ENCODE measurements at regions not wholly inside any gene's neighbourhood (a gene's known extent, or its start where the extent isn't known, plus 50 kb on each side); places are given as distances from the start of the nearest gene placed in this dataset.
A peak's percentile ranks its signal among the peaks of the same experiment; 100 is the strongest.

DNA sequence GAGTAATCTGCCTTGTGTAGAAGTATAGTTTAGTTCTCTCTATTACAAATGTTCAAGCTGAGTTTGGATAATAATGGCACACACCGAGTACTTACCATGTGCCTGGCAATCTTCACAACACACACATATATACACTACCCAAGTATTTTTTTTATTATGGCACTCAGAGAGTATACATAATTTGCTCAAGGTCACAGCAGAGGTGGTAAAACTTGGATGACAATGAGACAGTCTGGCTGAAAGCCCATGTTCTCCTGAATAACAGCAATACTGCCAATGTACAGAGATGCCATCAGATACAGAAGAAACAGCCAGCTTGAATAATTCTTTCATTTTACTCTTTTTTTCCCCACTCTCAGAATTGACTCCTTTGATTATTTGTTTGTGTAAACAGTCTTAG is 460.0 kb downstream of the CNTN6 start:
- no peak for FAIRE-seq

DNA sequence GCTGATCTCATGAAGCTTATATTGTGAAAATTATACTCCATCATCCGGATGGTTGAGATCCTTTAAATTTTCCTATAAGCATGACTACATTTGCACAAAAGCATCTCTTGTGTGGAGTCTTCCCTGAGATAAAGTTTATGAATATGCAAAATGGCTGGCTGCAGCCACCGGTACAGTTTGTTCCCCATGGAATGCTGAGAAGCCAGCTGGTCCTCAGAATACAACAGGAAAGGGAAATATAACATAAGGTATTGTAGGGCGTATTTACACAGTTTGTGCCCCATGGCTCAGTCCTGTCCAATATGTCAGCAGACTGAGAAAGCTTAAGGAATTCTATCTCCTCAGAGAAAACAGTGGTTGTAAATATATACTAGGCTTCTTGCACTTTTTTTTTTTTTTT is 468.6 kb downstream of the CNTN6 start:
- no peak for FAIRE-seq

DNA sequence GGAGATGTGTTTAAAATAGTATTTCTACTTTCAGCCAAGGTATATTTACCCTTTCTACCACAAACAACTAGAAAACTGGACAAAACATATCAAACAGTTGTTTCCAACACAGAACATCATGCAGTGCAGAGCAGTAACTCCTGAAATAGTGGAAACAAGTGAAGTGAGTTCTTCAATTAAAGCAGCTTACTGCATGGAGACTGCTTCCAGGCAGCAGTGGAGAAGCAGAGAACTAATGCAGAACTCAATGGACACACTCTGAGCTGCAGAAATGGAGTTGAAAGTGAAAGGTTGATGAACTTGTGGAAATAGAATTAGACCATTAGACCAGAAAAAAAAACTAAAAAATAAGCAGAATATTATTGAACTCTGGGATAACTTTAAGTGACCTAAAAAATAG is 478.9 kb downstream of the CNTN6 start:
- no peak for FAIRE-seq

DNA sequence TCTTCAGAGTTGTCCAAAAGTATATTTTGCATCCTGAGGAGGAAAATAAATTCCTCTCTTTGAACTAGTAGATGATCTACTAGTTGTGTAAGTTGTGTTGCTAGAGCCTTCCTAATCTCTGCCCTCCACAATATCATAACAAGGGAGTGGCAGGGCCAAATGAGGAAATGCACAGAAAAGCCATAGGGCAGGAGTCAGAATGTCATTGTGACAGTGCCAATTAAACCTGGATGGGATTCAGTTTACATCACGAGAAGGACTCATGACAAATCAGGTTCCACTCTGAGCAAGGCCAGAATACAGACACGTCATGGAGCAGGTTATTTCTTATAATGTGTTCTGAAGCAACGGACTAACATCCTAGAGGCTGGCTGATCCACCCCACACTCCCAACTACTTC is 483.2 kb downstream of the CNTN6 start:
- FAIRE-seq = no peak

GRCh38 chr3:1578124-1578806 is 485.4 kb downstream of the CNTN6 start:
- FAIRE-seq = no peak

DNA sequence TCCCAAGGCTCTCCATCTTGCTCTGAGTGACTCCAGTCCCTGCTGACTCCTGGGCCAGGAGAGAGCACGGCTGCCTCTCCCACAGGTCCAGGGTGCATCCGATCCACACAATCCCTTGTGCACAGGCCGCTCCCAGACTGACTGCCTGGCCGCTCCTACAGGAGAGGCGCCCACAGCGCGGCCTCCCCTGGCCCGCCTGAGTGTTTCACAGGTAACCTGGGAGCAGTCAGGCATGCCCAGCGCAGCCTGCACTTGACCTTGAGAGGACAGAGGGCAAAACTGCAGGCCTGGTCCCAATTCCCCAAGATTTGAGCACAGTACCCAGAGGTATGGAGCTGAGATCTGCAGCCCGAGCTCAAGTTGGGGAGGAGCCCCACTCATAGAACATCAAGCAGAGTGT is 490.2 kb downstream of the CNTN6 start:
- no peak for FAIRE-seq

DNA sequence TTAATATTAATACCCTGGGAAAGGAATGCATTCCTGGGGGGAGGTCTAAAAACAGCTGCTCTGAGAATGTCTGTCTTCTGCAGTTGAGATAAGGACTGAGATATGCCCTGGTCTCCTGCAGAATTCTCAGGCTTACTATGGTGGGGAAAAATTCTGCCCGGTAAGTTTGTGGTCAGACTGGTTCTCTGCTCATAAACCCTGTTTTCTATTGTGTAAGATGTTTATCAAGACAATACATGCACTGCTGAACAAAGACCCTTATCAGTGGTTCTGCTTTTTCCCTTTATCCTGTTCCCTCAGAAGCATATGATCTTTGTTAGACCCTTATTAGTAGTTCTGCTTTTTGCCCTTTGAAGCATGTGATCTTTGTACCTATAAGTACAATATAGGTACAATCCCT is 494.6 kb downstream of the CNTN6 start:
- FAIRE-seq = no peak

DNA sequence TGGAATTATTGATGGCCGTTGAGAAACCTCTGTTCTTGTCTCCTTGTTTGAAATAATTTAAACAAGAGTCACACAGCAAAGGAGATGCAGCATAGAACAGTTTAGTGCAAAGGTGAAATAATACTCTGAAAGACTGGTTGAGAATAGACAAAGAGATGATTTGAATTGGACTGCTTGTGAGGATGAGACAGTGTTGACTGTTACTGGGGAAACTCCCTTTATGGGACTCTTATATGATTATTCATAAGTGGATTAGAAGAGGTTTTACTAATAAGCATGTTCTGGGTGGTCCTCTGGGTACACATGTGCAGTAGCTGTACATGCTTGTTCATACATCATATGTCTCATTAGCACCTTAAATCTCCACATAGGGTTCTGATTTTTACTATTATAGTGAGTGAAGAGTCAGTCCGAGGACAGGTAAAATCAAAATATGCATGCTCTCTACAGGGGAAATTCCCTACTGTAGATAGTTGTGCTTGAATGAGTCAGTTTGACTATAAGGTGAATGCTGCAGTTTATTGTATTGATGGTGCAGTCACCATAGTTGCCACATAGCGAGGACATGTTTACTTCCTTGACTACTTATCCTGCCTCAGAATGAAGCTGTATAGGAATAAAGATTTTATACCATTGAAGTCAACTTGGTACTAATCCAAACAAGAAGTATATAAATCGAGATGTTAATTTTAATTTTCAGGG is 498.7 kb downstream of the CNTN6 start:
- no peak for FAIRE-seq

DNA sequence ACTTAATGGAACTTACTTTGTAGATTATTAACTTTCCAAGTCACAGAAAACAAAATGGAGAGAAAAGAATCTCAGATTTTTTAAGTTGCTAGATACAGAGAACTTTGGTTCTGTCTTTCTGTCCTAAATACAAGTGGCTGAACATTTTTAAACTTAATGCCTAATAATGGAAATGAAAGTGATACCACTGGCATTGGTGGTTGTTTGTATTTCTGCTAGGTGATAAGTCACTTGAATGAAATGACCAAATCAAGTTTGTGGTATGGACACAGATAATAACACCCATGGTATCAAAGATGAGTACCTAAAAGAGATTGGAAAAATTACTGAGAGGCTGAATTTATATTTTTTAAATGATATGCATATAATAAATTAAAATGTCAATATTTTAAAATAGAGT is 502.1 kb downstream of the CNTN6 start:
- peak; percentile 41 for FAIRE-seq

- FAIRE-seq = no peak
Observed at GRCh38 chr3:1600206-1600605, 498.5 kb upstream of the CNTN4 start.

DNA sequence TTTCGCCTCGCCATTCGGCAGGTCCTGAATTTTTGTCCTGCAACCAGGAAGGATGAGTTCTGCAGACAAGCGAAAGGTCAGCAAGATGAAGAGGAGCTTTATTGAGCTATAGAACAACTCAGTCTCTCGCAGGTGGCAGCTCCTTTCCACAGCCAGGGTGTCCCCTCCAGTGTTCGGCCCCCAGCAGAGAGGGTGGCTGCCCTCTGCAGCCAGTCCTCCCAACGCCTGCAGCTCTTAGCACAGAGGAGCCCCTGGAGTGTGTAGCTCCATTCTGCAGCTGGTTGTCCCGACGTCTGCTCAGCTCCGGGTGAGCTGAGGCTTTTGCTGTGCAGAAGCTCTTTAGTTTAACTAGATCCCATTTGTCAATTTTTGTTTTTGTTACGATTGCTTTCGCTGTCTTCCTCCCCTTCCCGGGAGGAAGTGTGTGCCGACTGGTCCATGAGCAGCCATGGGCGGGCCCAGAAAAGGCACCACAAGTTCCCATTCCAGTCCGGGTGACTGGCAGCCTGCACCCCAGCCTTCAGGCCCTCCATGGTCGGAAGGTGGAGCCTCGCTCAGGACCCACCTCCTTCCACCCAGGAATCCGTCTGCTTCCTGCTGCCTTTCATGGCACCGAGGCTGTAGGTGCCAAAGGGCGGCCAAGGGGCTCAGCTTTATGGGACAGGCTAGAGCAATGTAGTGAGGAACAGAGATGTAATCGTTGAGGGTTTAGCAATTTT is 497.8 kb upstream of the CNTN4 start:
- no peak for FAIRE-seq

DNA sequence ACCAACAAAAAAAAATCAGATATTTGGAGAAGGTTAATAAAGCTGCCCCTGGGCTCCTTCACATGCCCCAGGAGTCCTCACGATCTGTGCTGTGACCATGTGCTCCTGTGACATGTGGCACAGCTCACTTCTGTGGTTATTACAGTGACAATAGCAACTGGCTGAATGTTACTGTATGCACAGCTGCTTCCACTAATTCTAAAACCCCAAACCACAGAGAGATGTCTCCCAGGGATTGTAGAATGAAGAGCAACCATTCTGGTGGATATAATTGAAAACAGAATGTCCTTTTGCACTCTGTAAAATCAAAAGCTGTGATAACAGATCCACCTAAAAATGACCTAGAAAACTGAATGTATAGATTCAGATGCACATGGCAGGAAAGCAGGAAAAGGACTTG is 489.2 kb upstream of the CNTN4 start:
- FAIRE-seq = no peak

GRCh38 chr3:1611824-1612223 is 486.8 kb upstream of the CNTN4 start:
- FAIRE-seq = no peak

GRCh38 chr3:1613962-1614361 is 484.7 kb upstream of the CNTN4 start:
- no peak for FAIRE-seq

- FAIRE-seq = no peak
Observed at GRCh38 chr3:1616744-1617143, 481.9 kb upstream of the CNTN4 start.

DNA sequence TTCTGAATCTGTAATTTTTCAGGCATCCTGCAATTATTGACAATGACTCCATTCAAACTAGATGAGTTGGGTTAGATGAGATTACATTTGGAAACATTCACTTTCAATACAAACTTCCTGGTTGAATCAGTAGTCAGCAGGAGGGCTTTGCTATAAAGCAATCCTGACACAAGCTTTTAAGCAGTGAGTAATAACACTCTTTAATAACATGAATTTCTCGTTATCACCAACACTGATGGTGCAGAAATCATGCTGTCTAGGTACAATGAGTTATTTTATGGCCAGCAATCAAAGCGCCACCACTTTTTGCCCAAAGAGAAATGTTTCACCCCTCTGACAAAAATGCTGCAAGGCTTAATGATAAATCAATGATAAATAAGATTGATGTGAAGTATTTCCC is 474.8 kb upstream of the CNTN4 start:
- FAIRE-seq = no peak

- FAIRE-seq = no peak
Observed at GRCh38 chr3:1632128-1632527, 466.5 kb upstream of the CNTN4 start.

GRCh38 chr3:1661839-1662238 is 436.8 kb upstream of the CNTN4 start:
- FAIRE-seq = no peak

GRCh38 chr3:1664266-1664665 is 434.4 kb upstream of the CNTN4 start:
- no peak for FAIRE-seq

- FAIRE-seq = no peak
Observed at GRCh38 chr3:1666865-1667264, 431.8 kb upstream of the CNTN4 start.

DNA sequence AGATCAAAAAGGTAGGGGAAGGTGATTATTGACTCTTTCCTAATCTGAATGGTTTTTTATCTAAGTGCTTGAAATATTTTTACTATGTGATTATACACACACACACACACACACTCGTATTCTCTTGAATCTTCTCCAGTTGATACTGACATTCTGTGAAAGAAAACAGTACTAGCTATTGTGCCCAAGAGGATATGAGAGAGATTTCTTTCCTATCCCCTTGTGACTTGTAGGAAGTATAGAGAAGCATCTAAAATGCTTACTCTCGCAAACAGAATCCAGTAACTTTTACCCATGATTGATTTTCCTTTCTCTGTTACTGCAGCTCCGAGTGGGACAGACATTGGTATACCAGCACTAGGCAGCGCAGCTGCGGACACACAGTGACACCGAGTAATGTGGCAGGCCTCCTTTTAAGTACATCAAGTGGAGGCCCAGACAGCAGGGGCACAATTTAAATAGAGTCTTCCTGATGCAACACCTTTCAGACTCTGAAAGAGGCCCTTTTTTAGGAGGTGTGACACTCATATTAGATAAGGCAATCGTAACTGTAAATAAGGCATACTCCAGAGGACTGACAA is 421.0 kb upstream of the CNTN4 start:
- no peak for FAIRE-seq

- FAIRE-seq = no peak
Observed at GRCh38 chr3:1692428-1692827, 406.2 kb upstream of the CNTN4 start.

GRCh38 chr3:1693145-1693544 is 405.5 kb upstream of the CNTN4 start:
- no peak for FAIRE-seq

Data from colon (tissue), 2 donors.